Upper lobe of left lung (tissue), 6 donors: ENCODE measurements at regions not wholly inside any gene's neighbourhood (a gene's known extent, or its start where the extent isn't known, plus 50 kb on each side); places are given as distances from the start of the nearest gene placed in this dataset.

Experiments
- ATAC-seq, 2 donors: fragments of 200-7000 bp; cut with Tn5 transposase; one replicate each; pipeline ENCODE4 v1.9.1; 2022; ENCODE audit warnings: mild to moderate bottlenecking in 2 of 2, moderate library complexity in 2 of 2; ENCODE audit not compliant: low FRiP score in 2 of 2
- DNase-seq, 2 donors: peaks; one replicate each; pipeline ENCODE4 v3.0.0-alpha.2; 2019 to 2020
- H3K27ac ChIP-seq, 4 donors: fragments of 200-600 bp; sonication (generic); one replicate each; pipeline ENCODE4 v1.5.1; 2016 to 2019
- H3K27me3 ChIP-seq, 4 donors: fragments of 200-600 bp; sonication (generic); one replicate each; pipeline ENCODE4 v1.5.1; 2017 to 2019
- H3K36me3 ChIP-seq, 4 donors: fragments of 200-600 bp; sonication (generic); one replicate each; pipeline ENCODE4 v1.5.1; 2016 to 2019
- H3K4me1 ChIP-seq, 4 donors: fragments of 200-600 bp; sonication (generic); one replicate each; pipeline ENCODE4 v1.5.1; 2018 to 2019
- H3K4me3 ChIP-seq, 4 donors: fragments of 200-600 bp; sonication (generic); one replicate each; pipeline ENCODE4 v1.5.1; 2017 to 2019; ENCODE audit warnings: mild to moderate bottlenecking in 2 of 4, moderate library complexity in 1 of 4
- H3K9me3 ChIP-seq, 4 donors: fragments of 200-600 bp; sonication (generic); one replicate each; pipeline ENCODE4 v1.5.1; 2018 to 2019
- EP300 ChIP-seq, 4 donors: sonication (generic); formaldehyde crosslinking; IDR thresholded peaks; one replicate each; pipeline ENCODE4 v1.5.1; 2017; ENCODE audit warnings: antibody characterized with exemption in 4 of 4, control low read depth in 2 of 4
- POLR2A ChIP-seq, 4 donors: fragments of 450-650 bp; IDR thresholded peaks; one replicate each; pipeline ENCODE4 v1.5.1; 2016 to 2017; ENCODE audit warnings: antibody characterized with exemption in 4 of 4, mild to moderate bottlenecking in 2 of 4
- POLR2AphosphoS5 ChIP-seq, 2 donors: sonication (generic); formaldehyde crosslinking; IDR thresholded peaks; one replicate each; pipeline ENCODE4 v1.5.1; 2017; ENCODE audit warnings: antibody characterized with exemption in 2 of 2
- WGBS, 2 donors: methylation state at CpG; one replicate each; pipeline ENCODE4 v1.1.5; 2017 to 2018; 5-methylcytosine and 5-hydroxymethylcytosine counted together
- TF ChIP-seq, protein P1 (sequence below), 6 experiments: fragments of 450-650 bp in 4 of 6; fragments of 200-600 bp in 2 of 6; sonication (generic) in 2 of 6; IDR thresholded peaks; one replicate each; pipeline ENCODE4 v1.5.1; 2016 to 2019; ENCODE audit warnings: antibody characterized with exemption in 6 of 6
- donor health status: DM: no; HTN: no; CAD: no; lungs with moderate emphysema.
- donor health status: DM: no; HTN: yes; CAD: no; lungs with severe emphysema.

DNA sequence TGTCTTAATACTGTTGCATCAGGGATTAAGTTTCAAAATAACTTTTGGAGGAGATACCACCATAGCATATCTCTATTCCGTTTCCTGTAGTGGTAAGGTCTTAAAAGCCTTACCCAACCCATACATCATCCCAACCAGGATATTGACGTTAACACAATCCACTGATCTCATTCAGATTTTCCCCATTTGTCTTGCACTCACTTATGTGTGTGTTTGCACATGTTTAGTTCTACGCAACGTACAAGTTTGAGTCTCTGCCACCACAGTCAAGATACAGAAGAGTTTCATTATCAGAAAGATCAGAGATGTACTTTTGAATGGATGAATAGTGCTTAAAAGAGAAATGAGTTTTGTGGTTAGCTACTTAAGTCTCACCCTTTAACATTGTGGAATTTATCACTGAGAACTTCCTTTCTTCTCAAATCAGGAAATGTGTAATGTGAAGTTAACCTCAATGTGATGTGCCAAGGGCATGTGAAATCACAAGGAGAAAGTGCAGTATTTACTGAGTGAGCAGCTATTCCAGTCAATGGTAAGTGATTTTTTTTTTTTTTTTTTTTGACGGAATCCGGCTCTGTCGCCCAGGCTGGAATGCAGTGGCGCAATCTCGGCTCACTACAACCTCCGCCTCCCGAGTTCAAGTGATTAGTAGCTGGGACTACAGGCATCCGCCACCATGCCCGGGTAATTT is 69.2 kb upstream of the EPHA4 start:
- Histone ChIP-seq H3K4me3 (no peak overlapping the region), H3K27ac (peak overlapping the region in 2 of 4 donors; percentile 35 to 57), H3K36me3 (no peaks in the 10 kb centered on the region), H3K4me1 (no peaks in the 10 kb centered on the region), H3K27me3 (no peaks in the 10 kb centered on the region), H3K9me3 (no peaks in the 10 kb centered on the region)
- ATAC-seq (peak; percentile 49 to 88), DNase-seq (peak in 1 of 2 donors; percentile 72)
- TF ChIP-seq, protein P1, sequence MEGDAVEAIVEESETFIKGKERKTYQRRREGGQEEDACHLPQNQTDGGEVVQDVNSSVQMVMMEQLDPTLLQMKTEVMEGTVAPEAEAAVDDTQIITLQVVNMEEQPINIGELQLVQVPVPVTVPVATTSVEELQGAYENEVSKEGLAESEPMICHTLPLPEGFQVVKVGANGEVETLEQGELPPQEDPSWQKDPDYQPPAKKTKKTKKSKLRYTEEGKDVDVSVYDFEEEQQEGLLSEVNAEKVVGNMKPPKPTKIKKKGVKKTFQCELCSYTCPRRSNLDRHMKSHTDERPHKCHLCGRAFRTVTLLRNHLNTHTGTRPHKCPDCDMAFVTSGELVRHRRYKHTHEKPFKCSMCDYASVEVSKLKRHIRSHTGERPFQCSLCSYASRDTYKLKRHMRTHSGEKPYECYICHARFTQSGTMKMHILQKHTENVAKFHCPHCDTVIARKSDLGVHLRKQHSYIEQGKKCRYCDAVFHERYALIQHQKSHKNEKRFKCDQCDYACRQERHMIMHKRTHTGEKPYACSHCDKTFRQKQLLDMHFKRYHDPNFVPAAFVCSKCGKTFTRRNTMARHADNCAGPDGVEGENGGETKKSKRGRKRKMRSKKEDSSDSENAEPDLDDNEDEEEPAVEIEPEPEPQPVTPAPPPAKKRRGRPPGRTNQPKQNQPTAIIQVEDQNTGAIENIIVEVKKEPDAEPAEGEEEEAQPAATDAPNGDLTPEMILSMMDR (IDR thresholded peaks at IDR 0.05), result no peak
- peak in 1 of 4 donors; percentile 84 for TF ChIP-seq EP300 (IDR thresholded peaks at IDR 0.05)
- WGBS, 2 donors, result 50 to 65% methylated on average over 13 of the region's 13 CpGs

DNA sequence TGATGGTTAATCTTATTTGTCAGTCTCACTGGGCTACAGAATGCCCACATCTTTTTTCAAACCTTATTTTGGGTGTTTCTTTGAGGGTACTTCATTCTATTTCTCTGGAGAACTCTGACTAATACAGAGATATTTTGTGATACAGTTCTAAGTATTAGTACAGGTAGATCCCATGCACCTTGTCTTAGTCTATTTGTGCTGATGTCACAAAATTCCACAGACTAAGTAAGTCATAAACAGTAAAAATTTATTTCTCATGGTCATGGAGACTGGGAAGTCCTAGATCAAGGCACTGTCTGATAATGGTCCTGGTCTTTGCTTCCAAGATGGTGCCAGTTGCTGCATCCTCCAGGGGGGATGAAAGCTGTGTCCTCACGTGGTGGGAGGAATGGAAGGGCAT is 68.6 kb upstream of the EPHA4 start:
- Histone ChIP-seq H3K9me3 (no peaks in the 10 kb centered on the region), H3K4me1 (peaks cover 0 to under 1% (median 0%) of the 10 kb centered on the region in 4 donors), H3K4me3 (no peak overlapping the region), H3K27me3 (no peaks in the 10 kb centered on the region), H3K36me3 (no peaks in the 10 kb centered on the region), H3K27ac (peak overlapping the region in 1 of 4 donors; percentile 57)
- 73% methylated on average over 1 of the region's 1 CpG for WGBS, 2 donors
- ATAC-seq, result no peak
- no peak for DNase-seq
- TF ChIP-seq EP300 (IDR thresholded peaks at IDR 0.05), result no peak
- TF ChIP-seq POLR2A (IDR thresholded peaks at IDR 0.05), result no peak
- no peak for TF ChIP-seq POLR2AphosphoS5 (IDR thresholded peaks at IDR 0.05)
- TF ChIP-seq, protein P1 (IDR thresholded peaks at IDR 0.05), result no peak

GRCh38 chr2:221637851-221638250 is 65.7 kb upstream of the EPHA4 start:
- DNase-seq (no peak), ATAC-seq (no peak)
- H3K4me1 ChIP-seq, result peaks cover 0 to 4% (median 0%) of the 10 kb centered on the region in 4 donors
- H3K4me3 ChIP-seq, result no peak overlapping the region
- no peaks in the 10 kb centered on the region for H3K36me3 ChIP-seq
- no peaks in the 10 kb centered on the region for H3K27me3 ChIP-seq
- H3K9me3 ChIP-seq, result no peaks in the 10 kb centered on the region
- TF ChIP-seq, protein P1 (IDR thresholded peaks at IDR 0.05), result no peak
- WGBS, 2 donors, result 93 to 95% methylated on average over 2 of the region's 2 CpGs
- H3K27ac ChIP-seq, result no peak overlapping the region

- no peak for TF ChIP-seq POLR2AphosphoS5 (IDR thresholded peaks at IDR 0.05)
- TF ChIP-seq, protein P1 (IDR thresholded peaks at IDR 0.05), result peak in 3 of 6 experiments; percentile 35 to 61 (median 49)
- Histone ChIP-seq H3K4me3 (no peak overlapping the region), H3K4me1 (peaks cover 0 to 4% (median 0%) of the 10 kb centered on the region in 4 donors), H3K36me3 (no peaks in the 10 kb centered on the region), H3K27ac (peak overlapping the region in 2 of 4 donors; percentile 16 to 61), H3K27me3 (no peaks in the 10 kb centered on the region), H3K9me3 (no peaks in the 10 kb centered on the region)
- ATAC-seq (peak; percentile 54 to 85), DNase-seq (peak in 1 of 2 donors; percentile 67)
Measured at GRCh38 chr2:221635949-221636348, 63.8 kb upstream of the EPHA4 start.

- WGBS, 2 donors, result 76 to 84% methylated on average over 5 of the region's 5 CpGs
- TF ChIP-seq POLR2AphosphoS5 (IDR thresholded peaks at IDR 0.05) (no peak), EP300 (IDR thresholded peaks at IDR 0.05) (no peak), POLR2A (IDR thresholded peaks at IDR 0.05) (no peak)
- TF ChIP-seq, protein P1 (IDR thresholded peaks at IDR 0.05), result no peak
- ATAC-seq (no peak), DNase-seq (no peak)
- Histone ChIP-seq H3K4me3 (no peak overlapping the region), H3K27ac (no peak overlapping the region), H3K27me3 (no peaks in the 10 kb centered on the region), H3K36me3 (no peaks in the 10 kb centered on the region), H3K4me1 (no peaks in the 10 kb centered on the region), H3K9me3 (no peaks in the 10 kb centered on the region)
Measured at GRCh38 chr2:221629468-221629867, 57.4 kb upstream of the EPHA4 start.
